Mucosa of descending colon (tissue), 3 donors: ENCODE measurements at regions not wholly inside any gene's neighbourhood (a gene's known extent, or its start where the extent isn't known, plus 50 kb on each side); places are given as distances from the start of the nearest gene placed in this dataset.

Source experiments
- ATAC-seq: fragments of 200-7000 bp; cut with Tn5 transposase; one replicate; pipeline ENCODE4 v1.9.1; 2020; ENCODE audit warnings: mild to moderate bottlenecking, moderate library complexity
- DNase-seq, 3 donors: peaks; one replicate each; pipeline ENCODE4 v3.0.0-alpha.2; 2020
- H3K36me3 ChIP-seq: fragments of 200-600 bp; one replicate; pipeline ENCODE4 v1.8.0; 2021; ENCODE audit warnings: low read depth, mild to moderate bottlenecking
- H3K4me1 ChIP-seq: fragments of 200-600 bp; one replicate; pipeline ENCODE4 v1.8.0; 2021; ENCODE audit warnings: low read depth, mild to moderate bottlenecking
- H3K4me3 ChIP-seq: fragments of 200-600 bp; one replicate; pipeline ENCODE4 v1.8.0; 2021; ENCODE audit warnings: mild to moderate bottlenecking
- H3K9me3 ChIP-seq: fragments of 200-600 bp; one replicate; pipeline ENCODE4 v1.8.0; 2021; ENCODE audit warnings: mild to moderate bottlenecking
- CTCF ChIP-seq: fragments of 200-600 bp; IDR thresholded peaks from one replicate; pipeline ENCODE4 v1.8.0; 2022; ENCODE audit warnings: antibody characterized with exemption, mild to moderate bottlenecking
- intact Hi-C, 2 donors: fragments of 100-400 bp; cut with DNase I in 1 of 2; cut with micrococcal nuclease in 1 of 2; formaldehyde crosslinking; loops; one replicate each; pipeline versions ENCODE4 v1.11.0 to v1.11.1; 2022; cut with DNase I, micrococcal nuclease
- donor health status: DM: no; HTN: no; CAD: no; lungs with moderate emphysema.
- donor health status: DM: no; HTN: no; CAD: no.
- donor health status: DM: no; HTN: yes; CAD: no.

DNA sequence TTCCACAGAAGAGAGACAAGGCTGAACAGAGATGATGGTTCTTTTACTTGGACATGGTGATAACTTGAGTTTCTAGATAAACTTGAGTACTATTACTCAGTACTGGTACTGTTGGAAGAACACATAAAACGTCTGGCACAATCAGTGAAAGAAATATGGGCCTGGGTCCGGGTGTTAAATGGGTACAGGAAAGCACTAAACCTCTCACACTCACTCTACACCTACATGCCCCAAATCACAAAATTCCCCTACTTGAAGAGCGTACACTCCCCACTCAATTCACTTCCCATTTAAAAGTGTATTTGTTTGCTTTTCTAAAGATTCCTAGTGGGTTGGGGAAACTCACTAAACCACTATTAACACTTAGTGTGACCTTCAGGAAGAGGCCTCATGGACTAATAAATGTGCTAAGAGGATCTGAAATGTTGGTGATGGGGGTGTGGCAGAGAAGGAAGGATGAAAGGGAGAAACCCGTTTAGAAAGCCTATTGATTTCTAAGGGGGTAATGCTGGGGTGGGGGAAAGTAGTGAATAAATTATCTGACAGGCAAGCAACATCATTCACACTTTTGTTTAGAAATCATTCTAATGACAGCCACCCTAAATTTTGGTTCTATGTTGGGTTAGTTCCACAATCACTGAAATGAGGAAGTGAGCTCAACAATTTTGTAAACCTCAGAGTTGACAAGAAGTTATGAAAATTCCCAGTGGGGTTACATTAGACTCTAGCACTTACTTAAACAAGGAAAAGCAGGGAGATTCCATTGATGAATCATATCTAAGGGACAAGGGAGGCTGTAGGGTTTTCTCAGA is 222.6 kb upstream of the MARCKS start:
- no peak for TF ChIP-seq CTCF
- intact Hi-C loops = no loop called here
- DNase-seq = no peak
- peak; percentile 12 for ATAC-seq
- Histone ChIP-seq H3K4me1 (peaks cover 26% of the 10 kb centered on the region), H3K36me3 (no peaks in the 10 kb centered on the region), H3K4me3 (no peak overlapping the region), H3K9me3 (no peaks in the 10 kb centered on the region)

DNA sequence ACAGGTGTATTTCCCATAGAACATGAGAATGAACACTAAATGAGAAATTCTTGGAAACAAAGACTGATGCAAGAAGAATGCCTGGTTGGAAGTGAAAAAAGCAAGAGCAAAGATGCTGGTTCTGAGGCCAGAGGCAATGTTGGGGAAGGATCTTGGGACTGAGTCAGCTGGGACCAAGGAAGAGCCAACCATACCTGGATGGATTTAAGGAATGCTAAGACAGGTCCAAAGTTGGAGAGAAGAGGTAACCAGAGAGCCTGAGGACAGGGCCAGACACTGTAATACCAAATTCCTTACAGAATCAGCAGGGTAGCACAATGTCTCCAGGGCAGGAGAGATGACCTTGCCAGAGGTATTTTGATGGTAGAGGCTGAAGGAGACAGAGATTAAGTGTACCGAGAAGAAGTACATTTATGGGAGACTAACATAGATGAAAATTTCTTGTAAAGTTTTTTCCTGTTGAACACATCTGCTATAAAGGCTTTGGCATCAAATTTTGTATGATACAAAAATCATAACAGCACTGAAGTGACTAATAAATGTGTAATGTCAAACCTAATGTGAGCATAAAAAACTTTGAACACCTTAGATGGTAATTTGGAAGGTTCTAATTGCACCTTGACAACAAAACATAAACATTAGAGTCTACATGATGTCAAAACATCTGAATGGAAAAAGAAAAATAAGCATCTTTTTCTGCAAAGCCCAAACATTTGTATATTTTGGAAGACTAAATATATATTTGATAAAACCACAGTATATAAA is 221.7 kb upstream of the MARCKS start:
- TF ChIP-seq CTCF = no peak
- peaks cover 26% of the 10 kb centered on the region for H3K4me1 ChIP-seq
- H3K4me3 ChIP-seq = no peak overlapping the region
- H3K36me3 ChIP-seq = no peaks in the 10 kb centered on the region
- intact Hi-C loops = no loop called here
- no peak for DNase-seq
- no peak for ATAC-seq
- H3K9me3 ChIP-seq = no peaks in the 10 kb centered on the region

GRCh38 chr6:113636357-113636824 is 220.8 kb upstream of the MARCKS start:
- intact Hi-C loops = no loop called here
- ATAC-seq (peak; percentile 15), DNase-seq (no peak)
- peaks cover 24% of the 10 kb centered on the region for H3K4me1 ChIP-seq
- H3K9me3 ChIP-seq = no peaks in the 10 kb centered on the region
- no peaks in the 10 kb centered on the region for H3K36me3 ChIP-seq
- H3K4me3 ChIP-seq = no peak overlapping the region
- no peak for TF ChIP-seq CTCF

GRCh38 chr6:113640051-113640450 is 217.1 kb upstream of the MARCKS start:
- intact Hi-C loops = no loop called here
- Histone ChIP-seq H3K9me3 (no peaks in the 10 kb centered on the region), H3K4me1 (peaks cover 18% of the 10 kb centered on the region), H3K36me3 (no peaks in the 10 kb centered on the region), H3K4me3 (no peak overlapping the region)
- TF ChIP-seq CTCF = no peak
- ATAC-seq (peak; percentile 18), DNase-seq (no peak)

DNA sequence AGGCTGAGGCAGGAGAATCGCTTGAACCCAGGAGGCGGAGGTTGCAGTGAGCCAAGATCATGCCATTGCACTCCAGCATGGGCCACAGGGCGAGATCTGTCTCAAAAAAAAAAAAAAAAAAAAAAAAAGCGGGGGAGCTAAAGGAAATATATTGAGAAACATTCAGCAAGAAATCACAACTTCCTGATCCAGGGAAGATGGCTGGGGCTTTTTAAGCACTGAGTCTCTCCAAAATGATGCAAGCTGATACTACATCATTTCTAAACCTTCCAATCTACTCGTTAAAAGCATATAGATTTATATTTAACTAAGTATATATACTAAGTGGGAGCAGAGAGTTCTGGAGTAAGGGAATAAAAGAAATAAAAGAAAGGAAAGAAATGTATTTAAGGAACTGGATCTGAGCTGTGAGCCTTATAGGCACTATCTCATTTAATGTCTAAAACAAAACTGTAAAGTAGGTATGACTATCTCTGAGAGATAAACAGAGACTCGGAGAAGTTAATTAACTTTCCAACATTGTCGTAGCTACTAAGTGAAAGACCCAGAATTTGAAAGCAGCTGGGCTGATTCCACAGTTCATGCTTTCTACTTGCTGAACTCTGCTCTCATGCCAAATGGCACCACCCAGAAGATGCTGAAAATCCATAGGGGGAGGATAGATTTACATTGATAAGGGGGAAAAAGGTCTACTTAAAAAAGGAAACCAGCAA is 215.0 kb upstream of the MARCKS start:
- H3K4me1 ChIP-seq = peaks cover 29% of the 10 kb centered on the region
- ATAC-seq = peak; percentile 1
- H3K36me3 ChIP-seq = no peaks in the 10 kb centered on the region
- no peaks in the 10 kb centered on the region for H3K9me3 ChIP-seq
- no peak for TF ChIP-seq CTCF
- H3K4me3 ChIP-seq = no peak overlapping the region
- DNase-seq = no peak
- intact Hi-C loops = no loop called here
